ENCODE measurements at regions not wholly inside any gene's neighbourhood (a gene's known extent, or its start where the extent isn't known, plus 50 kb on each side); places are given as distances from the start of the nearest gene placed in this dataset.

- ChIA-PET CTCF (no interaction called here), POLR2A (no interaction called here)
- no peak for DNase-seq
- Histone ChIP-seq H3K27ac (ENCODE audit: low read depth, low read length) (no peak overlapping the region), H3K9me3 (ENCODE audit: low read length) (no peaks in the 10 kb centered on the region), H3K27me3 (ENCODE audit: insufficient read depth, low read length, poor library complexity, severe bottlenecking) (no peaks in the 10 kb centered on the region), H3K36me3 (ENCODE audit: insufficient read depth, low read length) (no peaks in the 10 kb centered on the region), H3K4me1 (ENCODE audit: insufficient read depth, low read length) (no peaks in the 10 kb centered on the region), H3K4me3 (ENCODE audit: low read length) (no peak overlapping the region)
- no peak overlapping the region for H3K4me3 Mint-ChIP-seq
- peaks cover 0 to 18% (median 2%) of the 10 kb centered on the region in 5 donors for H3K9me3 Mint-ChIP-seq
- H3K27ac Mint-ChIP-seq, result no peak overlapping the region
- no peaks in the 10 kb centered on the region for H3K36me3 Mint-ChIP-seq
- H3K4me1 Mint-ChIP-seq, result no peaks in the 10 kb centered on the region
- H3K27me3 Mint-ChIP-seq, result no peaks in the 10 kb centered on the region
Measured at GRCh38 chr12:78420991-78421390, 443.6 kb upstream of the SYT1 start.

GRCh38 chr12:78430551-78430950 lies 434.0 kb upstream of the SYT1 start:
- Mint-ChIP-seq H3K4me3 (no peak overlapping the region), H3K27me3 (no peaks in the 10 kb centered on the region), H3K9me3 (peaks cover 0 to 25% (median 11%) of the 10 kb centered on the region in 5 donors), H3K4me1 (no peaks in the 10 kb centered on the region), H3K27ac (no peak overlapping the region), H3K36me3 (peaks cover 0 to 2% (median 0%) of the 10 kb centered on the region in 3 donors)
- DNase-seq, result no peak
- Histone ChIP-seq H3K9me3 (ENCODE audit: low read length) (no peaks in the 10 kb centered on the region), H3K4me3 (ENCODE audit: low read length) (no peak overlapping the region), H3K27me3 (ENCODE audit: insufficient read depth, low read length, poor library complexity, severe bottlenecking) (no peaks in the 10 kb centered on the region), H3K4me1 (ENCODE audit: insufficient read depth, low read length) (no peaks in the 10 kb centered on the region), H3K36me3 (ENCODE audit: insufficient read depth, low read length) (no peaks in the 10 kb centered on the region), H3K27ac (ENCODE audit: low read depth, low read length) (no peak overlapping the region)
- ChIA-PET CTCF (no interaction called here), POLR2A (no interaction called here)

GRCh38 chr12:78431931-78432330 lies 432.6 kb upstream of the SYT1 start:
- CTCF ChIA-PET, result no interaction called here
- peaks cover 0 to 30% (median 17%) of the 10 kb centered on the region in 5 donors for H3K9me3 Mint-ChIP-seq
- H3K4me3 ChIP-seq (ENCODE audit: low read length), result no peak overlapping the region
- peaks cover 0 to 2% (median 0%) of the 10 kb centered on the region in 3 donors for H3K36me3 Mint-ChIP-seq
- no peaks in the 10 kb centered on the region for H3K27me3 ChIP-seq (ENCODE audit: insufficient read depth, low read length, poor library complexity, severe bottlenecking)
- POLR2A ChIA-PET, result no interaction called here
- no peaks in the 10 kb centered on the region for H3K9me3 ChIP-seq (ENCODE audit: low read length)
- no peak overlapping the region for H3K27ac Mint-ChIP-seq
- no peaks in the 10 kb centered on the region for H3K4me1 ChIP-seq (ENCODE audit: insufficient read depth, low read length)
- H3K4me3 Mint-ChIP-seq, result no peak overlapping the region
- H3K27ac ChIP-seq (ENCODE audit: low read depth, low read length), result no peak overlapping the region
- no peak for DNase-seq
- H3K27me3 Mint-ChIP-seq, result peaks cover 0 to 1% of the 10 kb centered on the region in 2 donors
- H3K36me3 ChIP-seq (ENCODE audit: insufficient read depth, low read length), result no peaks in the 10 kb centered on the region
- H3K4me1 Mint-ChIP-seq, result no peaks in the 10 kb centered on the region

GRCh38 chr12:78439666-78440065 lies 424.9 kb upstream of the SYT1 start:
- Histone ChIP-seq H3K4me3 (ENCODE audit: low read length) (no peak overlapping the region), H3K9me3 (ENCODE audit: low read length) (no peaks in the 10 kb centered on the region), H3K4me1 (ENCODE audit: insufficient read depth, low read length) (no peaks in the 10 kb centered on the region), H3K27me3 (ENCODE audit: insufficient read depth, low read length, poor library complexity, severe bottlenecking) (no peaks in the 10 kb centered on the region), H3K27ac (ENCODE audit: low read depth, low read length) (no peak overlapping the region), H3K36me3 (ENCODE audit: insufficient read depth, low read length) (no peaks in the 10 kb centered on the region)
- POLR2A ChIA-PET, result no interaction called here
- CTCF ChIA-PET, result no interaction called here
- peaks cover 2 to 45% (median 29%) of the 10 kb centered on the region in 5 donors for H3K9me3 Mint-ChIP-seq
- H3K4me1 Mint-ChIP-seq, result no peaks in the 10 kb centered on the region
- H3K27me3 Mint-ChIP-seq, result peaks cover 0 to 1% of the 10 kb centered on the region in 2 donors
- no peak overlapping the region for H3K27ac Mint-ChIP-seq
- H3K36me3 Mint-ChIP-seq, result no peaks in the 10 kb centered on the region
- DNase-seq, result no peak
- no peak overlapping the region for H3K4me3 Mint-ChIP-seq

- Histone ChIP-seq H3K27ac (ENCODE audit: low read depth, low read length) (no peak overlapping the region), H3K36me3 (ENCODE audit: insufficient read depth, low read length) (no peaks in the 10 kb centered on the region), H3K27me3 (ENCODE audit: insufficient read depth, low read length, poor library complexity, severe bottlenecking) (no peaks in the 10 kb centered on the region), H3K9me3 (ENCODE audit: low read length) (no peaks in the 10 kb centered on the region), H3K4me1 (ENCODE audit: insufficient read depth, low read length) (no peaks in the 10 kb centered on the region), H3K4me3 (ENCODE audit: low read length) (no peak overlapping the region)
- H3K27ac Mint-ChIP-seq, result no peak overlapping the region
- no peaks in the 10 kb centered on the region for H3K27me3 Mint-ChIP-seq
- DNase-seq, result no peak
- POLR2A ChIA-PET, result no interaction called here
- H3K4me3 Mint-ChIP-seq, result no peak overlapping the region
- H3K4me1 Mint-ChIP-seq, result no peaks in the 10 kb centered on the region
- H3K9me3 Mint-ChIP-seq, result peaks cover 2 to 46% (median 20%) of the 10 kb centered on the region in 5 donors
- CTCF ChIA-PET, result no interaction called here
- H3K36me3 Mint-ChIP-seq, result no peaks in the 10 kb centered on the region
Measured at GRCh38 chr12:78441737-78442453, 422.7 kb upstream of the SYT1 start.

GRCh38 chr12:78442454-78442801 lies 422.1 kb upstream of the SYT1 start:
- POLR2A ChIA-PET, result no interaction called here

GRCh38 chr12:78446555-78446954 lies 418.0 kb upstream of the SYT1 start:
- peaks cover 4 to 37% (median 8%) of the 10 kb centered on the region in 5 donors for H3K9me3 Mint-ChIP-seq
- H3K4me1 ChIP-seq (ENCODE audit: insufficient read depth, low read length), result no peaks in the 10 kb centered on the region
- H3K27ac ChIP-seq (ENCODE audit: low read depth, low read length), result no peak overlapping the region
- POLR2A ChIA-PET, result no interaction called here
- no peak overlapping the region for H3K4me3 ChIP-seq (ENCODE audit: low read length)
- DNase-seq, result no peak
- H3K27me3 ChIP-seq (ENCODE audit: insufficient read depth, low read length, poor library complexity, severe bottlenecking), result no peaks in the 10 kb centered on the region
- H3K27ac Mint-ChIP-seq, result no peak overlapping the region
- no peaks in the 10 kb centered on the region for H3K4me1 Mint-ChIP-seq
- CTCF ChIA-PET, result no interaction called here
- H3K36me3 ChIP-seq (ENCODE audit: insufficient read depth, low read length), result no peaks in the 10 kb centered on the region
- no peaks in the 10 kb centered on the region for H3K27me3 Mint-ChIP-seq
- no peaks in the 10 kb centered on the region for H3K9me3 ChIP-seq (ENCODE audit: low read length)
- H3K4me3 Mint-ChIP-seq, result no peak overlapping the region
- H3K36me3 Mint-ChIP-seq, result no peaks in the 10 kb centered on the region

More at GRCh38 chr12:78442454-78442801, 422.1 kb upstream of the SYT1 start:
- Histone ChIP-seq H3K27me3 (ENCODE audit: insufficient read depth, low read length, poor library complexity, severe bottlenecking) (no peaks in the 10 kb centered on the region), H3K4me3 (ENCODE audit: low read length) (no peak overlapping the region), H3K4me1 (ENCODE audit: insufficient read depth, low read length) (no peaks in the 10 kb centered on the region), H3K36me3 (ENCODE audit: insufficient read depth, low read length) (no peaks in the 10 kb centered on the region), H3K27ac (ENCODE audit: low read depth, low read length) (no peak overlapping the region), H3K9me3 (ENCODE audit: low read length) (no peaks in the 10 kb centered on the region)
- peak overlapping the region in 1 of 8 donors; percentile 0 for H3K27ac Mint-ChIP-seq
- no peaks in the 10 kb centered on the region for H3K36me3 Mint-ChIP-seq
- no peaks in the 10 kb centered on the region for H3K27me3 Mint-ChIP-seq
- CTCF ChIA-PET, result no interaction called here
- peaks cover 2 to 42% (median 19%) of the 10 kb centered on the region in 5 donors for H3K9me3 Mint-ChIP-seq
- no peak for DNase-seq
- no peak overlapping the region for H3K4me3 Mint-ChIP-seq
- H3K4me1 Mint-ChIP-seq, result no peaks in the 10 kb centered on the region

- CTCF ChIA-PET, result no interaction called here
- no peaks in the 10 kb centered on the region for H3K27me3 Mint-ChIP-seq
- DNase-seq, result no peak
- H3K9me3 Mint-ChIP-seq, result peaks cover 2 to 33% (median 8%) of the 10 kb centered on the region in 5 donors
- H3K4me3 Mint-ChIP-seq, result no peak overlapping the region
- H3K9me3 ChIP-seq (ENCODE audit: low read length), result no peaks in the 10 kb centered on the region
- H3K4me3 ChIP-seq (ENCODE audit: low read length), result no peak overlapping the region
- no peaks in the 10 kb centered on the region for H3K4me1 Mint-ChIP-seq
- no peaks in the 10 kb centered on the region for H3K4me1 ChIP-seq (ENCODE audit: insufficient read depth, low read length)
- no peaks in the 10 kb centered on the region for H3K27me3 ChIP-seq (ENCODE audit: insufficient read depth, low read length, poor library complexity, severe bottlenecking)
- no peak overlapping the region for H3K27ac Mint-ChIP-seq
- POLR2A ChIA-PET, result no interaction called here
- H3K36me3 ChIP-seq (ENCODE audit: insufficient read depth, low read length), result no peaks in the 10 kb centered on the region
- H3K36me3 Mint-ChIP-seq, result no peaks in the 10 kb centered on the region
- no peak overlapping the region for H3K27ac ChIP-seq (ENCODE audit: low read depth, low read length)
Measured at GRCh38 chr12:78447373-78447772, 417.2 kb upstream of the SYT1 start.

All from CD8-positive, alpha-beta memory T cell (primary cell).